Spleen (tissue), 11 donors: ENCODE measurements at regions not wholly inside any gene's neighbourhood (a gene's known extent, or its start where the extent isn't known, plus 50 kb on each side); places are given as distances from the start of the nearest gene placed in this dataset.

ENCODE experiments used
- DNase-seq: peaks from one replicate; pipeline ENCODE4 v3.0.0-alpha.2; 2020
- H3K27ac ChIP-seq, 8 donors: fragments of 200-600 bp; sonication (generic) in 7 of 8; 1 replicate in 4 of 8; 2 replicates in 4 of 8; pipeline versions ENCODE4 v1.5.0 to v1.8.0; 2016 to 2021; ENCODE audit warnings: inconsistent platforms in 4 of 8, mild to moderate bottlenecking in 4 of 8, moderate library complexity in 1 of 8
- H3K27me3 ChIP-seq, 7 donors: fragments of 200-600 bp; sonication (generic) in 6 of 7; replicated peaks in 1 of 7; 1 replicate in 4 of 7; 2 replicates in 3 of 7; pipeline versions ENCODE4 v1.5.0 to v1.8.0; 2016 to 2021; ENCODE audit warnings: inconsistent platforms in 3 of 7, mild to moderate bottlenecking in 1 of 7
- H3K36me3 ChIP-seq, 6 donors: fragments of 200-600 bp; sonication (generic) in 5 of 6; 1 replicate in 4 of 6; 2 replicates in 2 of 6; pipeline versions ENCODE4 v1.5.0 to v1.8.0; 2016 to 2021; ENCODE audit warnings: inconsistent platforms in 2 of 6
- H3K4me1 ChIP-seq, 6 donors: fragments of 200-600 bp; sonication (generic) in 5 of 6; 1 replicate in 3 of 6; 2 replicates in 3 of 6; pipeline versions ENCODE4 v1.5.0 to v1.8.0; 2016 to 2021; ENCODE audit warnings: inconsistent platforms in 3 of 6
- H3K4me3 ChIP-seq, 8 donors: fragments of 200-600 bp; sonication (generic) in 7 of 8; 1 replicate in 4 of 8; 2 replicates in 4 of 8; pipeline versions ENCODE4 v1.5.0 to v1.8.0; 2016 to 2021; ENCODE audit warnings: inconsistent platforms in 4 of 8, mild to moderate bottlenecking in 4 of 8, moderate library complexity in 2 of 8
- H3K9me3 ChIP-seq, 8 donors: fragments of 200-600 bp; sonication (generic) in 7 of 8; 1 replicate in 4 of 8; 2 replicates in 4 of 8; pipeline versions ENCODE4 v1.5.0 to v1.8.0; 2016 to 2021; ENCODE audit warnings: inconsistent platforms in 4 of 8
- POLR2A ChIP-seq, 3 donors: fragments of 450-650 bp; IDR thresholded peaks; one replicate each; pipeline ENCODE4 v1.5.1; 2017; ENCODE audit warnings: antibody characterized with exemption in 3 of 3, mild to moderate bottlenecking in 1 of 3
- POLR2AphosphoS5 ChIP-seq, 3 donors: sonication (generic); formaldehyde crosslinking; IDR thresholded peaks; one replicate each; pipeline ENCODE4 v1.5.1; 2017; ENCODE audit warnings: antibody characterized with exemption in 3 of 3
- WGBS, 5 donors: extraction: QIAGEN DNeasy Blood & Tissue Kit in 3 of 5; methylation state at CpG; one replicate each; pipeline versions ENCODE4 v1.1.5 to v1.1.7; 2013 to 2018; 5-methylcytosine and 5-hydroxymethylcytosine counted together
- intact Hi-C: fragments of 100-400 bp; cut with DNase I; formaldehyde crosslinking; loops from one replicate; pipeline ENCODE4 v1.15.0; 2023; ENCODE audit warnings: low total_unique reads
- TF ChIP-seq, protein P1 (sequence below), 11 experiments: fragments of 200-600 bp in 7 of 11; fragments of 450-650 bp in 4 of 11; sonication (generic) in 4 of 11; IDR thresholded peaks in 8 of 11; conservative IDR thresholded peaks in 3 of 11; 1 replicate in 7 of 11; 2 replicates in 4 of 11; pipeline versions ENCODE4 v1.4.0 to v1.8.0; 2016 to 2021; ENCODE audit warnings: antibody characterized with exemption in 11 of 11, inconsistent platforms in 4 of 11, mild to moderate bottlenecking in 1 of 11
- donor health status: healthy with polysubstance abuse.
- donor health status: DM: no; HTN: no; CAD: no; lungs with moderate emphysema.
- donor health status: DM: no; HTN: no; CAD: no.
- donor health status: Bipolar disorder and iron deficiency.
- donor health status: healthy.
- donor health status: DM: no; HTN: no; CAD: no.
- donor health status: DM: yes; HTN: yes; CAD: no.

- no peak overlapping the region for H3K27ac ChIP-seq
- TF ChIP-seq, protein P1, sequence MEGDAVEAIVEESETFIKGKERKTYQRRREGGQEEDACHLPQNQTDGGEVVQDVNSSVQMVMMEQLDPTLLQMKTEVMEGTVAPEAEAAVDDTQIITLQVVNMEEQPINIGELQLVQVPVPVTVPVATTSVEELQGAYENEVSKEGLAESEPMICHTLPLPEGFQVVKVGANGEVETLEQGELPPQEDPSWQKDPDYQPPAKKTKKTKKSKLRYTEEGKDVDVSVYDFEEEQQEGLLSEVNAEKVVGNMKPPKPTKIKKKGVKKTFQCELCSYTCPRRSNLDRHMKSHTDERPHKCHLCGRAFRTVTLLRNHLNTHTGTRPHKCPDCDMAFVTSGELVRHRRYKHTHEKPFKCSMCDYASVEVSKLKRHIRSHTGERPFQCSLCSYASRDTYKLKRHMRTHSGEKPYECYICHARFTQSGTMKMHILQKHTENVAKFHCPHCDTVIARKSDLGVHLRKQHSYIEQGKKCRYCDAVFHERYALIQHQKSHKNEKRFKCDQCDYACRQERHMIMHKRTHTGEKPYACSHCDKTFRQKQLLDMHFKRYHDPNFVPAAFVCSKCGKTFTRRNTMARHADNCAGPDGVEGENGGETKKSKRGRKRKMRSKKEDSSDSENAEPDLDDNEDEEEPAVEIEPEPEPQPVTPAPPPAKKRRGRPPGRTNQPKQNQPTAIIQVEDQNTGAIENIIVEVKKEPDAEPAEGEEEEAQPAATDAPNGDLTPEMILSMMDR (IDR thresholded peaks at IDR 0.05 in 8 of 11, conservative IDR thresholded peaks at IDR 0.05 in 3 of 11): no peak
- TF ChIP-seq POLR2A (IDR thresholded peaks at IDR 0.05) (no peak), POLR2AphosphoS5 (IDR thresholded peaks at IDR 0.05) (no peak)
- no peaks in the 10 kb centered on the region for H3K27me3 ChIP-seq
- peaks cover 0 to 3% (median 0%) of the 10 kb centered on the region in 8 donors for H3K9me3 ChIP-seq
- H3K4me1 ChIP-seq: no peaks in the 10 kb centered on the region
- no peak for DNase-seq
- intact Hi-C loops: no loop called here
- H3K36me3 ChIP-seq: no peaks in the 10 kb centered on the region
- no peak overlapping the region for H3K4me3 ChIP-seq
Observed at GRCh38 chrX:42902513-42902912, 124.5 kb upstream of the PPP1R2C start.

DNA sequence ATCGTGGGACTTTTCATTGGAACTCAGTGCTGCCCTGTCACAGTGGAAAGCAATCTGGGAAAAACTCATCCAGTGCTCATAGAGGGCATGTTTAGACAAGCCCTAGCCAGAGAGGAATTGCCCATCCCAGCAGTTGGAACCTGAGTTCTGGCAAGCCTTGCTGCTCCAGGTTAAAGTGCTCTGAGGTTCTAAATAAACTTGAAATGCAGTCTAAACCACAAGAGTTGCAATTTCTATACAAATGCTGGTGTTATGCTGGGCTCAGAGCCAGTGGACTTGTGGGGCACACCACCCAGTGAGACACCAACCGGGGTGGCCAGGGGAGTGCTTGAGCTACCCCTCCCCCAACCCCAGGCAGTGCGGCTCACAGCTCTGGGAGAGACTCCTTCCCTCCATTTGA, 142.8 kb upstream of the PPP1R2C start:
- no peak for DNase-seq
- no peaks in the 10 kb centered on the region for H3K36me3 ChIP-seq
- WGBS, 5 donors: 81 to 90% (median 85%) methylated on average over 3 of the region's 3 CpGs; no CpG with 5 or more reads in 1 of the 5 donors
- intact Hi-C loops: no loop called here
- no peaks in the 10 kb centered on the region for H3K4me1 ChIP-seq
- H3K4me3 ChIP-seq: no peak overlapping the region
- no peaks in the 10 kb centered on the region for H3K27me3 ChIP-seq
- peaks cover 0 to 14% (median 0%) of the 10 kb centered on the region in 8 donors for H3K9me3 ChIP-seq
- no peak overlapping the region for H3K27ac ChIP-seq
- TF ChIP-seq POLR2AphosphoS5 (IDR thresholded peaks at IDR 0.05) (no peak), POLR2A (IDR thresholded peaks at IDR 0.05) (no peak)
- TF ChIP-seq, protein P1 (IDR thresholded peaks at IDR 0.05 in 8 of 11, conservative IDR thresholded peaks at IDR 0.05 in 3 of 11): no peak

DNA sequence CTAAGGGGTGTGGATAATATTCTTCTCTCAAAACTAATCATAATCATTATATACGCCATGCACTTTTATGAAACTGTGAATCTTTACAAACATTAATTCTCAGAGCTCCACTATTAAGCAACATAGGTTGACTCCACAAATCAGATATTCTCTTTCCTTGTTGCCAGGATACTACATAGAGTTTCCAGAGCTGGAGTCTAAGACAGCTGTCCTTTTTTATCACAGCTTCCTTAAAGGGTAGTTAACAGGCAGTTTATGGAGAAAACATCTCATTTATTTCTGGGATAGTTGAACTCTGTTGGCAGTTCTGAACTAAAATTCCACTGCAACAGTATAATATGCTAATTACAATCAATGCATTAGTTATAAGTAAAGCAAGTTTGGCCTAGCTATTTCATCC, 152.1 kb upstream of the PPP1R2C start:
- intact Hi-C loops: no loop called here
- 84 to 100% (median 94%) methylated on average over 1 of the region's 1 CpG for WGBS, 5 donors
- TF ChIP-seq POLR2A (IDR thresholded peaks at IDR 0.05) (no peak), POLR2AphosphoS5 (IDR thresholded peaks at IDR 0.05) (no peak)
- TF ChIP-seq, protein P1 (IDR thresholded peaks at IDR 0.05 in 8 of 11, conservative IDR thresholded peaks at IDR 0.05 in 3 of 11): no peak

DNA sequence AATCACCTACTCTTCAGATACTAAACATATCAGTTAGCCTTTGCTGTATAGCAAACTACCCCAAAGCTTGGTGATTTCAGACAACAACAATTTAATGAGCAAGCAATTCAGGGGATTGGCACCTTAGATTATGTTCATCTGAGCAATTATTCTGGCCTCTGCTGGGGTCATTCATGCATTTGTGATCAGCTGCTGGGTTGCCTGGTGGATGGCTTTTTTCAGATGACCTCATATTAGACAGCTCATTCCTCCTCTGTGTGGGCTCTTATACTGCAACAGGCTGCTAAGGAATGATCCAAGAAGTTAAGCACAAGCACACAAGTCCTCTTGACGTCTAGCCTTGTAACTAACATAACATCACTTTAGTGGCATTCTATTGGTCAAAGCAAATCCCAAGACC, 153.0 kb upstream of the PPP1R2C start:
- Histone ChIP-seq H3K4me1 (peaks cover 0 to 28% (median 14%) of the 10 kb centered on the region in 6 donors), H3K27me3 (no peaks in the 10 kb centered on the region), H3K4me3 (no peak overlapping the region), H3K27ac (no peak overlapping the region), H3K36me3 (no peaks in the 10 kb centered on the region), H3K9me3 (no peaks in the 10 kb centered on the region)
- TF ChIP-seq POLR2A (IDR thresholded peaks at IDR 0.05) (no peak), POLR2AphosphoS5 (IDR thresholded peaks at IDR 0.05) (no peak)
- TF ChIP-seq, protein P1 (IDR thresholded peaks at IDR 0.05 in 8 of 11, conservative IDR thresholded peaks at IDR 0.05 in 3 of 11): no peak
- 73 to 84% (median 75%) methylated on average over 1 of the region's 1 CpG for WGBS, 5 donors
- intact Hi-C loops: no loop called here
- DNase-seq: no peak

More for the DNA sequence above, 152.1 kb upstream of the PPP1R2C start:
- Histone ChIP-seq H3K36me3 (no peaks in the 10 kb centered on the region), H3K27me3 (no peaks in the 10 kb centered on the region), H3K27ac (no peak overlapping the region), H3K4me1 (peaks cover 0 to 23% (median 14%) of the 10 kb centered on the region in 6 donors), H3K4me3 (no peak overlapping the region), H3K9me3 (no peaks in the 10 kb centered on the region)
- DNase-seq: no peak
